NOMO-1 (cell line): ENCODE measurements at regions not wholly inside any gene's neighbourhood (a gene's known extent, or its start where the extent isn't known, plus 50 kb on each side); places are given as distances from the start of the nearest gene placed in this dataset.
A peak's percentile ranks its signal among the peaks of the same experiment; 100 is the strongest.

Source experiments
- DNase-seq, 2 experiments: peaks; one replicate each; lab custom pipeline; 2025; ENCODE audit not compliant: unreplicated experiment in 2 of 2; lab: John Stamatoyannopoulos, UW

DNA sequence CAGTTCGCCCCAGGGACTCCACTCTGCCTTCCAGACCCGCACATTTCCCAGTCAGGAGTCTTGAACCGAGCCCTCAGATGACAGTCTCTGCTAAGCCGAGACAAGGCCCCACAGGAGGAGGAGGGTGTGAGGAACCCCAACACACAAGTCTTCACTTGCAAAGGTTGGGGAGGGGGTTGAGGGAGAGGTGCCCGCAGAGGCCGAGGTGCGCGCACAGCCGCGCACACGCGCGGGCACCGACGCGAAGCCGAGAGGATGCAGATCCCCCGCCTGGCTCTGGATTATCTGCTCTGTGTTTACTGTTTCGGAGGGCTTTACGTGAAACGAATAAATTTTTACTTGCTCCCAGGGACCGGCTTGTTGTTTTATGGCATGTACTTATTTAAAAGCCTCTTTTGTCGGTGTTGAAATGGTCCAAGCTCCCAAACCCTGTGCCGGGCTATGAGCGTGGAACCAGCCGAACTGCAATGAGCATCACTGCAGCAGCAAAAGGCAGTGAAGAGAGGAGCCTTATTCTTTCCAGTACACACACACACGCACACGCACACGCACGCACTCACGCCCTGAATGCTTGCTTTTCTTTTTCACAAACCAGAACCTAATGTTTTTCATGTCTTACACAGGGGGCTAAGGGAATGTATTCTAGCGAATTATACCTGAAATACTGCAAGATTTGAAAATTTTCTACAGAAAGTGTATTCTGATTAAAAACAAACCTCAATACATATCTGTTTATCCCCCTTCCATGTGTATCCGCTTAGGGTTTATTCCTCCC is 297.7 kb downstream of the PARP8 start:
- no peak for DNase-seq

DNA sequence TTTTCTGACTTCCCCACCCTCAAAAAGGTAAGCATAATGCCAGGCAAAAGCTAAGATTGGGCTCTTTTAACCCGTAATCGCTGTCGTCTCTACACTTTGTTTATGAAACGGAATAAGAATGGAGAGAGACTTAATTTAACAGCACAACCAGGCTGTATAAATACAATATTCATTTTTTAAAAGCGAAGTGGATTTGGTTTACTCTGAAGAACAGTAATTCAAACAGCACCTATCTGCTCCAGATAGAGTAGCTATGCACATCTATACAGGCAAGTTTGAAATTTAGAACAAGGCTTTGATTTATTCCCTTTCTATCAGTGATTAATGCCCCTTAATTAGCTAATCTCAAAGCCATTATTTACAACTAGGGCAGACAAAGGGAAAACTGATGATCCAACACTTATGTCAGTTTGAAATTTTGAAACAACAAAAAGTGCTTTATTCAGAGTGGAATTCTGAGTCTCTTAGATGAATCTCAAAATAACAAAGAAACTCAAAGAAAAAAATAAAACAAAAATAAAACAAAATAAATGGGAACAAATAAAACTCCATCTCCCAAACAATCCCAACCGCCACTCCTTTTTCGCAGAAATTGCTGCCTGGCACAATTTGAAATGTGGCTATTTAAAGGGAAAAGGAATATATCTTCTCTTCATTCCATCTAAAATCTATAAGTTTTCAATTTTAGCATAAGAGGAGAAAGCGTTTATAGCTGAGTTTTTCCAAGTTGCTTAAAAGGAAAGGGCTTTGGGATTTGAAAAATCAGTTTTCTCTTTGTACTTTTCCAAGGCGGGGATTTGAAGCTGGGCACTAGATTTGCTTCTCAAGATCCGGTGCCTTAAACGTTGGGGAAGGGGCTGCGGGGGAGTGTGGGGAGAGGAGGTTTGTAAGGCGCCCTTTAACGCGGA is 298.6 kb downstream of the PARP8 start:
- DNase-seq = no peak

DNA sequence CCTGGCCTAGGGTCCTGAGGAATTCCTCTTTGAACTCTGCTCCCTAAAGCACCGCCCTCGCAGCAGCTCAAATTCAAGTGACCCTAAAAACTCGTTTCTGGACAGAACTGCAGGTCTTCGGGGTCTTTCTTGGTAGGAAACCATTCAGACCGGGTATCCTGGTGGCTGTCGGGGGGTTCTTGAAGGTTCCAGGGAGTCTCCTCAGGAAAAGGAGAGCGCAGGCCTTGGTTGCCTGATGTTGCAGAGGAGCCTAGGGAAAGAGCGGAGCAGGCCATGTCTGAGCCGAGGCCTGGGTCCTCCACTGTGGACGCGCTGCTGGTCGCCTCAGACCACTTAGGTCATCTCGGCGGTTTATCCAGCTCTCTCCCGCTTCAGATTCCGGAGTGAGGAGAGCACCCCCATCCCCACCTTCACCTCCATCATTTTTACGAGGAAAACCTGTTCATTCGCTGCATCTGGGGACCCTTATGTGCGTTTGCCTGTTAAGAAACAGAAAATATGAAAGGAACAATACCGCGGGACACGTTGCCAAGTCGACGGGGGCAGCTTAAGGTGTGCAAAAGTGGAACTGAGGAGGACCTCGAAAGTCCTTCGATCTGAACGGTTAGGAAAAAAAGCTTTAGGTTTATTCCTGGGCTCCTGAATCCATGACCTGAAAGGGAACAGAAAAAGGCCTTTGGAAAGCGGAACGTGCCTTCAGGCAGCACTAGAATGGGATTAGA is 299.4 kb downstream of the PARP8 start:
- no peak for DNase-seq

DNA sequence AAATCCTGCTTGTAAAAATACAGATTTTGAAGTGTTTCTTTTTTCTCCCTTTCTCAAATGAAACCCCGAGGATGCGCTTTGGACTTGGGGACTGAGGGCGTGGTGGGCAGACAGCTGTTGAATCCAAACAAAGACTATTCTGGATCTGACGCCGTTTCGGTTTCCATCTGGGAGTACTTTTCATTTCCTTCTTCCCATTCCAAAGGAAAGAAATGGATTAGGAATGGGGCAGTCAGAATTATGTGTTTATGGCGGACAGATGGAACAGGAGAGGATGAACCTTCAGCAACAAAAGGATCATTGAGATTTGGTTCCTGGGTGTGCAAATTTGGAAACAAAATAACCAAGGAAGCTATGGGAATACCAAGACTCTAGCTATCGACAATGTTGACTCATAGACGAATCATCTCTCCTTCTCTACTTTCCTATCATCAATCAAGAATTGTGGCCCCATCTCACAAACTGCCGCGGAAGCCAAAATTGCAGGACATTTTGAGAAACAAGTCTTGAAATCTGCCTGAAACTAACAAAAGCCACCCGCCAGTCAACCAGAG is 300.6 kb downstream of the PARP8 start:
- no peak for DNase-seq

DNA sequence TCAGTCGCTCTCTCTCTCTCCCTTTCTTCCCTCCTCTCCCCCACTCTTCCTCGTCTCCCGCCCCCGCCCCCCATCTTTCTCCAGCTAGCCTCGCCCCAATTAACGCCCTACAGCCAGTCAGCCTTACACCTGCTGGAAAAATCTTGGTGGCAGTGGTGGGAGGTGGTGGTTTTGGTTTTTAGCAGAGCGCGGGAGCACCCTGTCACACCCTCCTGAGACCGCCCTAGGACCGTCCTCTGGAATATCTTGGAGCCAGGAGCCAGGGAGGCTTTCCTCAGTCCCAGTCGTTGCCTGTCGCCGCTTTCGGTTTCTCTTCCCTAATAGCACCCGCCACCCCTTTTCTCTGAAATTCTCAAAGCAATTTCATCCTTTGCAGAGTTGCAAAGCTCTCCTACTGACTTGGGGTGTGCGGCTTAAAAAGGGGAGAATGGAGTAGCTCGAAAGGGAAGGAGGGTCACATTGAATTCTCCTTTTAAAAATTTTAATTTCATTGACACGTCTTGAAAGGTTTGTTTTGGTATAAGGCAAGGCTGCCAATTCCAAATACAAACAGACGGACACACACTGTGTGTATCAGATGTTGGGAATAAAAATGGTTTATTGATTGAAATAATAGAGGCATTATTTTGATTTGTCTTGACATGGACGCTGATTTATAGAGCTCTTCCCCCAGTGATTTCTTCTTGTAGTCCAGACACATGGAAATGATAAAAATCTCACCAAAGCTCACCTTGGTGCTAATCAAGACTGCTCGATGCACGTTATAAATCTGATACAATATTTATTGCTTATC is 301.3 kb downstream of the PARP8 start:
- DNase-seq = no peak

DNA sequence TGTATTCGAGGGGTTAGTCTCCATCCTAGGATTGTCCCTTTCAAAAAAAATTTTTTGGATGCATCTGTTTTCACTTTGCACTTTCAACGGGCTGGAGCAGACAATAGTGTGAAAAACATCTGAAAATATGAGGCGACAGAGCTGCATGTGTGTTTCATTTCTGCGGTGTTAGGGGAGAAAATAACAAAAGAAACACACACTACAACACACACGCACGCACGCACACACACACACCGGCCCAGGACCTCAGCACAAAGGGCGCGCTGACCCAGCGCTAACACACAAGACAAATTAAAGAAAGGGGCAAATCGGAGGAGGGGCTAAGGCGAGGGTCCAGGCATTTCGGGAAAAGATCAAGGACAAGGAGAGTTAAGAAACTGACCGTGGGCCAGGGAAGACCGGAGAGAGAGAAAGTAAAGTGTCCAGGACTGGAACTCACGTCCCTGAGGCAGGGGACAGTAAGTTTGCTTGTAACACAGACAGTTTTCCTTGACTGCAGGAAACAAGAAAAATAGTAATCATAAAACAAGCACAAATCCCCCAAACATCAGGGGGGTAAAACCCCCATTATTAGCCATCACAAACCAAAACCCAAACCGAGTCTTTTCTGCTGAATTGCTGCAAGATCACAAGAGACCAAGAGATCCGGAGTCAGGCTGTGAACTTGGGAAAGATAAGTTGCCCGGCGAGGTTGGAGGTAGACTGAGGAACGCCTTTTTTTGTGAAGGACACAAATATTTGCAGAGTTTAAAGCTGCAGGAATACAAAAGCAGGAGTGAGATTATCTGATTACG is 302.1 kb downstream of the PARP8 start:
- no peak for DNase-seq

DNA sequence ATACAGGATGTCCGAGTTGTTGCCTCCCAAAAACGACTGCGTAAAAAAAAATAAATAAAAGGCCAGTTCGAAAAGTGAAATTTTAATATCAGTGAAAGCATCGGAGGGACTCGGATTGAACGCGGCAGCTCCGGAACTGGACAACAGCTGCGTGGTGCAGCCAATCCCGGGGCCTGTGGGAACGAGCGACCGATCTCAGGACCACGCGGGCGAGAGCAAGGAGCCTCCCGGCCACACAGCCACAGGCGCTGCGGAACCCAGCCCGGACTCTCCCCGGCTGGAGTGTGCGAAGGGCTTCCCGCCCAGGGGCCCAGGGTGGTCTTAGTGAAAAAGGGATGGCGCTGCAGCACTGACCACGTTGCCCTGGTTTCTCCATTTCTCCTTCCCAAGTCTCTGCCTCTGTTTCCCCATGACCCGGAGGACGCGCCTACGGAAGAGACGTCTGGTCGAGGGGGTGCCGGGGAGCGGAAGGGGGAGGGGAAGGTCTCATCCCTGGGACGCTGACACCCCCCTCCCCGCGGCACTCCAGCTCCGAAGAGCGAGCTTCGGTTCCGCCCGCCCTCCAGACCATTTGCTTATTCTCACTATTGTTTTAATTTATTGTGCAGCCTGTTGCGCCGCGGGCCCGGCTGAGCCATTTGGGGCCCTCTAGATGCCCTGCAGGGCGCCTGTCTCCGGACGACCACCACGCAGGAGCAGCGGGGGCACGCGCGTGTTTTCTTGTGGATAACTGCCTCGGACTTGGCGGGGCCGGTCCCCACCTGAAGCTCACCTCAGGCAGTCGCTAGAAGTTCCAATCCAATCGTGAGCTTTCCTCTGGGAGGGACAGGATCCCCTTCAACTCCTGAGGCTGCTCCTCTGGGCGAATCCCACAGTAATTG is 303.0 kb downstream of the PARP8 start:
- no peak for DNase-seq

DNA sequence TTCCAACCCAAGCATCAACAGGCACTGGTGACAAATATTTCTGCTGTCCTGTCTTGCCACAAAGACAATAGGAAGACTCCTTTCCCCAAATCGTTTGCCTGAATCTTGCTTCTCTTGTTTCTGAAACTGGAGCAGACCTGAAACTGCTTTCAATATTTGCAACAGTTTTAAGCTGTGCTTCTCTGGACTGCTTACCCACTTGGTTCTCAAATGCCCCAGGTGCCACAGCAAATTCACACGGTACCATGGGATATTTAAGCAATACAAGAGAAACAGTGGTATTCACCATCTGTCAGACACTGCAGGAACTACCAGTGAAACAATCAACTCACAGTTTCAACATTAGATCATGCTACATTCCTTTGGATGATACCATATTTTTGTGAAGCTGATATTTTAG is 309.4 kb downstream of the PARP8 start:
- DNase-seq = no peak

DNA sequence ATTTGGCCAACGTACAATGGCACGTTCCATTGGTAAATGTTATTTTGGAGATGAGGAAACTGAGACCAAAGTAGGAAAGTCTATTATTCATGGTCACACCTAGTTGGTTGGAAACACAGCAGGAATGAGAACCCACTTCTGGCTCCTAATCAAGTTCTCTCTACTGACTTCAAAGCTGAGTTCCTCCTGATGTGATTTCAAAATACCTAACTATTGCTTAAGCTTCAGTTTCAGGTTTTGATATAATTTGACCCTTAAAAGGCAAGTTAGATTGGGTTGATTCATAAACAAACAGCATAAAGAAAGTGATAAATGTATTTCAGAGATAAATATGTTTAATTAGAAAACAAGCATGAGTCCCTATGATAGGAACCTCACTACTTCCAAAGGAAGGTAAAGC is 312.5 kb downstream of the PARP8 start:
- DNase-seq = no peak

DNA sequence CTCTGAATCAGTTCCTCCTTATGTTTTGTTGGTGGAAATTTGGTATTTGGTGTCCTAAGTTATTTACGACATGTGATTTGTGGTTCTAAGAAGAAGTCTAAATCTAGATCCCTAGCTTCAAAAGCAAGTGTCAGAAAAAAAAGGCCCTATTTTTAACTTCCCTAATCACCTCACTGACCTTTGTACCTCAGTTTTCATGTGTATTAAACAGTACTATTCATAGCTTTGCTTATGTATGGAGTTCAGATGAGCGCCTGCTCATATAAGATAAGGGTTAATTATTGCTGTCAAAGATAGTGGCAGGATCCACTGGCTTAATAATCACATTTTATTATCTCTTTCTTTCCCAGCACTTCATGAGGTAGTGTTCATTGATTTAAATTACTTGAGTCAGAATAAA is 318.2 kb downstream of the PARP8 start:
- peak in 1 of 2 experiments; percentile 27 for DNase-seq

DNA sequence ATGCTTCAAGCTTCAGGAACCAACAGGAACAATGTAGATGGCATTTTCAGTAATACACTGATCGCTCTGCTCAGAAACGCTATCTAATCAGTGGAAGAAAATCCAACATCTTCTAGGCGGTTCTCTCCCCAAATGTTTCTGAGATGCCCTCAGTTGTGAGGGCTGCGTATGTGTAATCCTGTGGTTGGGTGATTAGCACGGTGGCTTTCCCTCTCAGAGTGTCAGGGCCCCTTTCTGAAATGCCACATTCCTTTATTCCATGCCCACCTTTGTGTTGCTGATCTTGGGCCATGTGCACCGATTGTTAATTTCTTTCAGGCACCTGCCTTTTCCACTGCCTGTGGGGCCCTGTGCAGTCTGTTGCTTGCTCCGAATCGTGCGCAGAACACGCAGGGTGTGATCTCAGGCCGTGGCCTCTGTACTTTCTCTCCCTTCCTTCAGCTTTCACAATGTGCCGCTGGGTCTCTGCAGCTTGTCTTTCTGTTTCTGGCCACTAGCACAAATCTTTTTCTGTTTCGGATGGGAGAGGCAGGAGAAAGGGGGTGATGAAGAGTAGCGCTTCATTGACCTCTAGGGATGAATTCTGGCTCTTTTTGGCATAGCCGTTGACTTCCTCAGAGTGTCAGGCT is 324.0 kb downstream of the PARP8 start:
- no peak for DNase-seq

DNA sequence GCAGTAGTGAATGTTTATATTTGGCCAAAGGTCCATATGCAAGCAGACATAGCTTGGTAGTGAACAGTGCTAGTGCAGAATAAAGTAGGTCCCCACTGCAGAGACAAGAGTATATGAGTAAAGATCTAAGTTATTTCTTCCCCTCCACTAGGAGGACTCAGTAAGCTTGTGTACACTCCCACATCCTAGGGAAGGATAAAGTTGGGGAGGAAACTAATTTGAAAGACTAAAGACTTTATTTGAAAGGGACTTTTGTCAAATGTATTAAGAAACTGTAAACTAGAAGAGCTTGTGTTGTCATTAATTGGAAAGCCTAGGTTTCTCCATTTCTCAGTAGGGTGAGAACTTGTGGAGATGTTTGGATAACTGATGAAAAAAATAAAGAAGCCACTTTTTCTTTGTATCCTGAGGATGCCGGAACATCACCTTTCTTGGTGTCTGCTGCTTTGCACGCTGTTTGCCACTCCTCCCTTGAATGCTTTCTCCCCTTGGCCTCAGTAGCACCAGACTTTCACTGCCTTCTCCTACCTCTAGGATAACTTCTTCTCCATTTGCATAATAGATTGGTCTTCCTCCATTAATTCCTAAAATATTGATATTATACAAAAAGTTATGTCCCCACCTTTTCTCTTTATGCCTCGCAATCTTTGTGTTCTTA is 329.0 kb downstream of the PARP8 start:
- DNase-seq = no peak

DNA sequence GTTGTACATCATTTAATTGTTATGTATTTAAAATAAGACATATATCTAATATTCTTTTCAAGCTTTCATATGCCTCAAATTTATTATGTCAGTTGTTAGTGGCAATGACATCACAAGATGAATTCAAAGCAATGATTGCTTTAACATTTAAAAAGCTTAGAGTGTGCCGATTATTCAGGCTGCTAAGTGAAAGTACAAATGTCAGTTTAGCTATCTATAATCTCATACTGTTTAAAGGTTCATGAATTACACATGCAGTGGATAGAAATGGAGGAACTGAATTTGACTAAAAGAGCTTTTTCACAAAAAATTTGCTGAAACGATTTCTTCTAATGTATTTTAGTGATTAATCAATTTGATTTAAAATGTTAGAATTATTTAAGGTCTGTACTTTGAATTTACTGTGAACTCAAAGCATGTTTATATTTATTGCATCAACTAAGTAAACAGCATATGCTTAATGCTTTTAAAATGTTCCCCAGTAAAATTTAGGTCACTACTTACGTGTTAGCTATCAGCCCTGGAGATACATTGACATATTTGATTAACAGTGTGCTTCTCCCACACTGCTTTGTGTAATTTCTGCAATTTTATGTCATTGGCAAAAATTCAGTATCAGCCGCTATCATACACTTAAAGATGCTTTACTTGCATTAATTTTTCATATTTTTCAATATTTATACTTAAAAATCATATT is 334.9 kb downstream of the PARP8 start:
- DNase-seq = no peak

DNA sequence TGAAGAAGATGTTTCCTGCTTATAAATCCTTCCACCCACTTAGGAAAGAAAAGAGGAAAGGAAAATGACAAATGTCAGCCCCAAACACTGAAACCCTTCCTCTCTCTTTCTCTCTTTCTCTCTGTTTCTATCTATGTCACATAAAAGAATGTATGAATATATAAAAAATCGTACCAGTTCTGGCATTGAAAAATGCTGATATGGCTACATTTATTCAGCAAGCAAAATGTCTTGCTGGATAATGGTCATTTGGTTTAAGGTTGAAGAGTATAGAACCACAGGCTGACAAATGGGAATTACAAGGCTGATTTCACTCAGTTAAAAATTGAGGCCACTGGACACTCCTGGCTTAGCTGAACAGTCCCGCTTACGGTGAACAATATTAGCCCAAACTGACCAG is 335.9 kb downstream of the PARP8 start:
- DNase-seq = no peak

DNA sequence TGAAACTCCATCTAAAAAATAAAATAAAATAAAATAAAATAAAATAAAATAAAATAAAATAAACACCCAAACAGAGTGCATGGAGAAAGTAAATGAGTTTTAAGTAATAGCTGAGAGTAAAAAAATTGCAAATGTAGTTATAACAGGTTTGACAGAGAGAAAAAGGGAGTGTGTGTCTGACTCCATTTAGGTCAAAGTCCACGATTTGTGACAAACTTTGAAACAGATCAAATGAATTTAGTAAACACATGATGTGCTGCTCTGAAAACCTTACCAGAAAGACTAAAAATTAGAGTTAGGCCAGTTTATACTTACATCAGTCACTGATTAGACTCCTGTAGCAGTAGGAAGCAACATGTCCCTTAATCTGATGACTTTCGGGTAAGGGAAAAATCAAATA is 346.6 kb downstream of the PARP8 start:
- DNase-seq = no peak

DNA sequence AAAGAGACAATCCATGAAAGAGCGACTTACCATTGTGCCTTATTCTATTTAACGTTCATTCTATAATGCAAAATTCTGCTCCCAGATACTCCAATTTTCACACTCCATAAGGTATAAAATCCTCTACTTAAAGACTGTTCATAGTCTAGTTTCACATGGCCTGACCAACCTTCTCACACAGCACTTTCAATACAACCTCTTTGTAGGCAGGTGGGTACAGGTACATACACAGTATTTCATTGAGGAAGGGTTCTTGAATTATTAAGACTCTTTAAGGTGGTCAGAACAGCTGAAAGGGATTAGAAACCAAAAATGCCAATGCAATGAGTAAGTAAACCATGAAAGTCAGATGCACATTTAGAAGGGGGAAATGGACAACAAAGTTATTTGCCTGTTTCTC is 352.0 kb downstream of the PARP8 start:
- no peak for DNase-seq

DNA sequence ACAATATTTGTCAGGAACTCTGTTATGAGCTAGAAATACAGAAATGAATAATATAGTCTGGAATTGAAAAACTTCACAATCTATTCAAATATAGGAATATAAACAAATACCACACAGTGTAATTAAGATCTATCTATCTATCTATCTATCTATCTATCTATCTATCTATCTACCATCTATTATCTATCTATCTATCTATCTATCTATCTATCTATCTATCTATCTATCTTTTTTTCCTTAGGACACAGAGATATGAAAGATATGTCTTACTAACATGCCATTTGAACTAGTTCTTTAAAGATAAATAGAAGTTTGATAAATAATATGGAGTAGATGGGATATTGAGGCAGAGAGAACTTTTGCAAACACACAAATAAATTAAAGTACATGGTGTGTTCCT is 357.8 kb downstream of the PARP8 start:
- no peak for DNase-seq
